Nephron progenitor cell (in vitro differentiated cells): ENCODE measurements at regions not wholly inside any gene's neighbourhood (a gene's known extent, or its start where the extent isn't known, plus 50 kb on each side); places are given as distances from the start of the nearest gene placed in this dataset.

Experiments used
- DNase-seq: peaks from one replicate; pipeline ENCODE4 v3.0.0; 2021
- H3K27ac Mint-ChIP-seq: 2 replicates; pipeline ENCODE4 v1.8.0; 2021; ENCODE audit warnings: mild to moderate bottlenecking, moderate library complexity, mixed read lengths
- H3K27me3 Mint-ChIP-seq: 2 replicates; pipeline ENCODE4 v1.8.0; 2021; ENCODE audit warnings: mild to moderate bottlenecking, low read depth, mixed read lengths; ENCODE audit not compliant: poor library complexity
- H3K36me3 Mint-ChIP-seq: 2 replicates; pipeline ENCODE4 v1.8.0; 2021; ENCODE audit warnings: low read depth, mixed read lengths
- H3K4me1 Mint-ChIP-seq: 2 replicates; pipeline ENCODE4 v1.8.0; 2021; ENCODE audit warnings: mixed read lengths
- H3K4me3 Mint-ChIP-seq: 2 replicates; pipeline ENCODE4 v1.8.0; 2021; ENCODE audit warnings: mild to moderate bottlenecking, moderate library complexity, mixed read lengths
- H3K9me3 Mint-ChIP-seq: 2 replicates; pipeline ENCODE4 v1.8.0; 2021; ENCODE audit warnings: mild to moderate bottlenecking, moderate library complexity, mixed read lengths
- CTCF ChIP-seq: fragments of 200-600 bp; sonication (generic); IDR thresholded peaks from 2 replicates; pipeline ENCODE4 v1.5.0; 2021; ENCODE audit warnings: antibody characterized with exemption

- H3K27me3 Mint-ChIP-seq, result no peaks in the 10 kb centered on the region
- peaks cover 37% of the 10 kb centered on the region for H3K4me1 Mint-ChIP-seq
- H3K27ac Mint-ChIP-seq, result peak overlapping the region; percentile 74
- peak overlapping the region; percentile 23 for H3K4me3 Mint-ChIP-seq
- no peaks in the 10 kb centered on the region for H3K36me3 Mint-ChIP-seq
- DNase-seq, result no peak
- H3K9me3 Mint-ChIP-seq, result no peaks in the 10 kb centered on the region
- no peak for TF ChIP-seq CTCF
These were observed 110.1 kb upstream of the KLF6 start for GRCh38 chr10:3895045-3895631.

GRCh38 chr10:3893901-3894563, 109.0 kb upstream of the KLF6 start:
- Mint-ChIP-seq H3K4me1 (peaks cover 43% of the 10 kb centered on the region), H3K27ac (peak overlapping the region; percentile 45), H3K9me3 (no peaks in the 10 kb centered on the region), H3K4me3 (no peak overlapping the region), H3K36me3 (no peaks in the 10 kb centered on the region), H3K27me3 (no peaks in the 10 kb centered on the region)
- DNase-seq, result no peak
- TF ChIP-seq CTCF, result no peak

- no peak for TF ChIP-seq CTCF
- no peaks in the 10 kb centered on the region for H3K36me3 Mint-ChIP-seq
- H3K9me3 Mint-ChIP-seq, result no peaks in the 10 kb centered on the region
- peaks cover 48% of the 10 kb centered on the region for H3K4me1 Mint-ChIP-seq
- H3K4me3 Mint-ChIP-seq, result no peak overlapping the region
- peaks cover 3% of the 10 kb centered on the region for H3K27me3 Mint-ChIP-seq
- H3K27ac Mint-ChIP-seq, result peak overlapping the region; percentile 58
- no peak for DNase-seq
These were observed 107.7 kb upstream of the KLF6 start for GRCh38 chr10:3892440-3893425.

GRCh38 chr10:3891396-3891795, 106.4 kb upstream of the KLF6 start:
- no peaks in the 10 kb centered on the region for H3K9me3 Mint-ChIP-seq
- H3K4me3 Mint-ChIP-seq, result no peak overlapping the region
- no peak overlapping the region for H3K27ac Mint-ChIP-seq
- H3K27me3 Mint-ChIP-seq, result peaks cover 7% of the 10 kb centered on the region
- no peak for DNase-seq
- peaks cover 56% of the 10 kb centered on the region for H3K4me1 Mint-ChIP-seq
- TF ChIP-seq CTCF, result no peak
- no peaks in the 10 kb centered on the region for H3K36me3 Mint-ChIP-seq

GRCh38 chr10:3890602-3891352, 105.8 kb upstream of the KLF6 start:
- H3K4me1 Mint-ChIP-seq, result peaks cover 62% of the 10 kb centered on the region
- H3K27ac Mint-ChIP-seq, result no peak overlapping the region
- DNase-seq, result no peak
- H3K9me3 Mint-ChIP-seq, result no peaks in the 10 kb centered on the region
- no peaks in the 10 kb centered on the region for H3K36me3 Mint-ChIP-seq
- no peak overlapping the region for H3K4me3 Mint-ChIP-seq
- no peak for TF ChIP-seq CTCF
- H3K27me3 Mint-ChIP-seq, result peaks cover 7% of the 10 kb centered on the region
